PC-3 (cell line): ENCODE measurements at regions not wholly inside any gene's neighbourhood (a gene's known extent, or its start where the extent isn't known, plus 50 kb on each side); places are given as distances from the start of the nearest gene placed in this dataset.

Source experiments
- ATAC-seq: fragments of 200-7000 bp; cut with Tn5 transposase; 2 replicates; pipeline ENCODE4 v1.9.1; 2020; ENCODE audit warnings: mild to moderate bottlenecking, moderate library complexity
- BruUV-seq: library from RNA; stranded (reverse); fragments of 400-500 nt; replicated peaks from 2 replicates; lab custom pipeline; 2021; lab: Mats Ljungman, UMichigan
- CTCF ChIA-PET: fragments of 300-600 bp; sonication (Branson Sonifier 250); formaldehyde crosslinking; loops from one replicate; lab custom pipeline; 2022; ENCODE audit warnings: antibody characterized with exemption; lab: Charles Lee
- POLR2A ChIA-PET: fragments of 300-600 bp; sonication (Branson Sonifier 250); formaldehyde crosslinking; loops from one replicate; lab custom pipeline; 2022; ENCODE audit warnings: antibody characterized with exemption; ENCODE audit not compliant: unreplicated experiment; lab: Charles Lee
- DNase-seq: peaks from one replicate; pipeline ENCODE4 v3.0.0-alpha.2; 2015
- H2AFZ ChIP-seq: fragments of 300-600 bp; sonication (generic); 2 replicates; pipeline ENCODE4 v1.6.0; 2016; ENCODE audit warnings: antibody characterized with exemption, low read length
- H3F3A ChIP-seq: fragments of 300-600 bp; sonication (generic); one replicate; pipeline ENCODE4 v1.6.0; 2017; ENCODE audit warnings: antibody characterized with exemption, low read length, control low read depth, mild to moderate bottlenecking; ENCODE audit not compliant: unreplicated experiment
- H3K27ac ChIP-seq: fragments of 300-600 bp; sonication (generic); 2 replicates; pipeline ENCODE4 v1.5.1; 2016; ENCODE audit warnings: mild to moderate bottlenecking, low read length
- H3K27me3 ChIP-seq: fragments of 300-600 bp; sonication (generic); 2 replicates; pipeline ENCODE4 v1.6.1; 2016; ENCODE audit warnings: low read length, mixed read lengths
- H3K36me3 ChIP-seq: fragments of 300-600 bp; sonication (generic); 2 replicates; pipeline ENCODE4 v1.6.1; 2016; ENCODE audit warnings: low read depth, mixed run types, low read length, mixed read lengths
- H3K4me1 ChIP-seq: fragments of 300-600 bp; sonication (generic); 2 replicates; pipeline ENCODE4 v1.5.1; 2016; ENCODE audit warnings: low read length; ENCODE audit not compliant: insufficient read depth
- H3K4me2 ChIP-seq: fragments of 300-600 bp; sonication (generic); 2 replicates; pipeline ENCODE4 v1.6.0; 2016; ENCODE audit warnings: low read length
- H3K4me3 ChIP-seq: fragments of 300-600 bp; sonication (generic); 2 replicates; pipeline ENCODE4 v1.5.1; 2016; ENCODE audit warnings: mild to moderate bottlenecking, low read length, mixed read lengths
- H3K79me2 ChIP-seq: fragments of 300-600 bp; sonication (generic); 2 replicates; pipeline ENCODE4 v1.6.1; 2017; ENCODE audit warnings: low read length, mixed read lengths
- H3K9ac ChIP-seq: fragments of 300-600 bp; sonication (generic); 2 replicates; pipeline ENCODE4 v1.6.0; 2016; ENCODE audit warnings: mild to moderate bottlenecking, low read length
- H3K9me2 ChIP-seq: fragments of 300-600 bp; sonication (generic); replicated peaks from 2 replicates; pipeline ENCODE4 v1.6.1; 2016; ENCODE audit warnings: mixed run types, low read length, mixed read lengths
- H3K9me3 ChIP-seq: fragments of 300-600 bp; sonication (generic); 2 replicates; pipeline ENCODE4 v1.6.1; 2016; ENCODE audit warnings: low read length, mixed read lengths
- H4K20me1 ChIP-seq: fragments of 300-600 bp; sonication (generic); 2 replicates; pipeline ENCODE4 v1.6.1; 2016; ENCODE audit warnings: low read length, mixed read lengths
- EZH2 ChIP-seq: fragments of 300-600 bp; sonication (generic); IDR thresholded peaks from one replicate; pipeline ENCODE4 v1.6.1; 2017; ENCODE audit warnings: antibody characterized with exemption, mild to moderate bottlenecking, low read length; ENCODE audit not compliant: unreplicated experiment
- EZH2phosphoT487 ChIP-seq: fragments of 300-600 bp; sonication (generic); IDR thresholded peaks from 2 replicates; pipeline ENCODE4 v1.6.1; 2018; ENCODE audit warnings: mild to moderate bottlenecking, antibody characterized with exemption, low read length, borderline replicate concordance
- intact Hi-C: fragments of 100-400 bp; cut with micrococcal nuclease; formaldehyde crosslinking; loops from 2 replicates; pipeline ENCODE4 v1.9.0; 2023
- TF ChIP-seq, protein P1 (sequence below): fragments of 300-600 bp; sonication (generic); conservative IDR thresholded peaks from 2 replicates; pipeline ENCODE4 v1.5.1; 2017; ENCODE audit warnings: antibody characterized with exemption, low read depth, mild to moderate bottlenecking, low read length

DNA sequence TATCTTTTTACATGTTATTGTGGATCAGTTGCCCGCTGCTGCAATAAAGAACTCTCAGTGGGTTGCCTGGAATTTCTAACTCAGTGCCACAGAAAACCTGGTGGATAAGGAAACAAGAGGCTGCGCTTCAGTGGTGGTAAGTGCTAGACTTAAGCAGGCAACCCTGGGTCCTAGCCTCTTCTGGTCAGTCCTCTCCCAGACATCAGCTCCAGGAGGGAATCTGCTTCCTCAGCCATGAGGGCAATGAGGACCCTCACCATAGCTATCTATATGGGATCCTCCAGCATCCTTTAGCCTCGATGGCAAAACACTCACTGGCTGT is 490.7 kb upstream of the SULF2 start:
- Histone ChIP-seq H3K4me1 (no peaks in the 10 kb centered on the region), H2AFZ (no peak overlapping the region), H3K79me2 (no peaks in the 10 kb centered on the region), H3K36me3 (no peaks in the 10 kb centered on the region), H3K9me3 (no peaks in the 10 kb centered on the region; the same call in 1 of the 2 replicates), H3K4me2 (no peak overlapping the region), H4K20me1 (no peaks in the 10 kb centered on the region), H3K4me3 (no peak overlapping the region), H3F3A (no peaks in the 10 kb centered on the region), H3K9ac (no peak overlapping the region), H3K27ac (no peak overlapping the region), H3K9me2 (no peaks in the 10 kb centered on the region), H3K27me3 (peaks cover under 1% of the 10 kb centered on the region)
- intact Hi-C loops, result no loop called here
- TF ChIP-seq, protein P1, sequence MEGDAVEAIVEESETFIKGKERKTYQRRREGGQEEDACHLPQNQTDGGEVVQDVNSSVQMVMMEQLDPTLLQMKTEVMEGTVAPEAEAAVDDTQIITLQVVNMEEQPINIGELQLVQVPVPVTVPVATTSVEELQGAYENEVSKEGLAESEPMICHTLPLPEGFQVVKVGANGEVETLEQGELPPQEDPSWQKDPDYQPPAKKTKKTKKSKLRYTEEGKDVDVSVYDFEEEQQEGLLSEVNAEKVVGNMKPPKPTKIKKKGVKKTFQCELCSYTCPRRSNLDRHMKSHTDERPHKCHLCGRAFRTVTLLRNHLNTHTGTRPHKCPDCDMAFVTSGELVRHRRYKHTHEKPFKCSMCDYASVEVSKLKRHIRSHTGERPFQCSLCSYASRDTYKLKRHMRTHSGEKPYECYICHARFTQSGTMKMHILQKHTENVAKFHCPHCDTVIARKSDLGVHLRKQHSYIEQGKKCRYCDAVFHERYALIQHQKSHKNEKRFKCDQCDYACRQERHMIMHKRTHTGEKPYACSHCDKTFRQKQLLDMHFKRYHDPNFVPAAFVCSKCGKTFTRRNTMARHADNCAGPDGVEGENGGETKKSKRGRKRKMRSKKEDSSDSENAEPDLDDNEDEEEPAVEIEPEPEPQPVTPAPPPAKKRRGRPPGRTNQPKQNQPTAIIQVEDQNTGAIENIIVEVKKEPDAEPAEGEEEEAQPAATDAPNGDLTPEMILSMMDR, result no peak
- no peak for TF ChIP-seq EZH2
- TF ChIP-seq EZH2phosphoT487, result no peak
- no TSS peak for BruUV-seq
- ATAC-seq, result no peak
- POLR2A ChIA-PET, result interaction anchor here (0.6 kb wide), 1 partner anchor 46 kb away, joined by 3 read pairs; no protein-coding TSS in a partner anchor
- CTCF ChIA-PET, result no interaction called here
- DNase-seq, result no peak

DNA sequence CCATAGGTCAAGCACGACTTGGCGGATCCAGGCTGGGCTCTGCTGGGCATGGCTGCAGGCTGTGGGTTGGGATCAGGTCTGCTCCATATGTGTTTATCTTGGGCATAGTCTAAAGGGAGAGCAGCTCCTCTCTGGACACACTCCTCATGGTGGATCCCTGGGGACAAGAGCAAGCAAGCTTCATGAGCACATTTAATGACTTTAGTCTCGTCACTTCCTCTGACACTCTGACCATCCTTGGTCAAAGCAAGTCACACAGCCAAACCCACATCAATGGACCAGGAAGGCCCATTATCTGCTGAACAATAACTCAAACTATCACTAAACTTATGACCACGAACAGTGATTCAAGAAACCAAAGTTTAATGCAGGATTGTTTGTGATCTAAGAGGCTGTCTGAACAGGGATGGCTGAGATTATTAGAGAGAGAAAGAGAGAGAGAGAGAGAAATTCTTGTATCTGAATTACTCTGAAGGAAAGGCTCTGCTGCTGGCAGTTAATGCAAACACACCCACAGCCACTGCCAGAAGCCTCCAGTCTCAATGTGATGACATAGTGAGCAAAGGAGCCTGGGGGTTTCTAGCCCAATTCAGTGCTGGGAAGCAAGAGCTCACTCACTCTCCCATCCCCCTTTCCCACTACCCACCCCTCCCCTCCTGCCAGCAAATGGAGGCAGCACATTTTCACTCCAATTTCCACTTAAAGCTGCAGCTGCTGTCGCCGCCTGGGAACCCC is 490.2 kb upstream of the SULF2 start:
- H3K27ac ChIP-seq, result no peak overlapping the region
- DNase-seq, result no peak
- H3K79me2 ChIP-seq, result no peaks in the 10 kb centered on the region
- no peaks in the 10 kb centered on the region for H4K20me1 ChIP-seq
- intact Hi-C loops, result no loop called here
- ChIA-PET POLR2A (interaction anchor here (0.6 kb wide), 1 partner anchor 45 kb away, joined by 3 read pairs; no protein-coding TSS in a partner anchor), CTCF (no interaction called here)
- H2AFZ ChIP-seq, result no peak overlapping the region
- H3K9me3 ChIP-seq, result no peaks in the 10 kb centered on the region; the same call in 1 of the 2 replicates
- H3K4me2 ChIP-seq, result no peak overlapping the region
- H3K9ac ChIP-seq, result no peak overlapping the region
- H3K27me3 ChIP-seq, result peaks cover 6% of the 10 kb centered on the region
- no peaks in the 10 kb centered on the region for H3K36me3 ChIP-seq
- TF ChIP-seq, protein P1, result no peak
- TF ChIP-seq EZH2, result no peak
- no peak for TF ChIP-seq EZH2phosphoT487
- H3K4me1 ChIP-seq, result no peaks in the 10 kb centered on the region
- BruUV-seq, result no TSS peak
- H3K9me2 ChIP-seq, result no peaks in the 10 kb centered on the region
- H3F3A ChIP-seq, result no peaks in the 10 kb centered on the region
- no peak overlapping the region for H3K4me3 ChIP-seq
- no peak for ATAC-seq

DNA sequence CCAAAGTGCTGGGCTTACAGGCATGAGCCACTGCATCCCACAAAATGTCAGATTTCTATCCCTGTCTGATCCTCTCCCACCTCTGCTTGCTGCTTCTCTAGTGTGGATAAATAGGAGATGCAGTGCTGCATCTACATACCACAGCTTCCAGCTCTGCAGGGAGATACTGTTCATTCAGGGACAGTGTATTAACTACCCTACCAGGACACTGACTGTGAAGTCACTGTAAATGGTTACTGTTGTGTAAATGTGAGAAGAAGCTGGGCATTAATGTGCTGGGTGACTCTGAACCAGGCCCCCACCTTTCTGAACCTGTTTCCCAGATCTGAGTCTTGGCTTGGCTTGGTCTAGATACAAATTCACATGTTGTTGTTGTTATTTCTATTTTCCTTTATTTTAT is 488.6 kb upstream of the SULF2 start:
- H3K27ac ChIP-seq, result no peak overlapping the region
- H3K36me3 ChIP-seq, result no peaks in the 10 kb centered on the region
- ChIA-PET POLR2A (no interaction called here), CTCF (no interaction called here)
- H4K20me1 ChIP-seq, result no peaks in the 10 kb centered on the region
- no peak overlapping the region for H3K4me3 ChIP-seq
- H3K9ac ChIP-seq, result no peak overlapping the region
- no TSS peak for BruUV-seq
- H3K9me3 ChIP-seq, result no peaks in the 10 kb centered on the region; the same call in 1 of the 2 replicates
- no peak for ATAC-seq
- no peak for DNase-seq
- no peaks in the 10 kb centered on the region for H3F3A ChIP-seq
- H2AFZ ChIP-seq, result no peak overlapping the region
- H3K27me3 ChIP-seq, result peaks cover 22% of the 10 kb centered on the region
- H3K9me2 ChIP-seq, result no peaks in the 10 kb centered on the region
- H3K4me1 ChIP-seq, result no peaks in the 10 kb centered on the region
- no peaks in the 10 kb centered on the region for H3K79me2 ChIP-seq
- intact Hi-C loops, result no loop called here
- no peak overlapping the region for H3K4me2 ChIP-seq
- TF ChIP-seq EZH2 (no peak), EZH2phosphoT487 (no peak)
- TF ChIP-seq, protein P1, result no peak
